Cardiac muscle cell (in vitro differentiated cells and primary cell): ENCODE measurements at regions not wholly inside any gene's neighbourhood (a gene's known extent, or its start where the extent isn't known, plus 50 kb on each side); places are given as distances from the start of the nearest gene placed in this dataset.

ENCODE experiments used
- DNase-seq, 2 donors: peaks; one replicate each; pipeline versions ENCODE4 v3.0.0 to v3.0.0-alpha.2; 2010 to 2017; ENCODE audit warnings: low read depth in 1 of 2, low spot score in 1 of 2
- H3K27ac ChIP-seq: fragments of 200-600 bp; sonication (generic); 2 replicates; pipeline ENCODE4 v1.5.1; 2016
- H3K27me3 ChIP-seq: fragments of 200-600 bp; sonication (generic); 2 replicates; pipeline ENCODE4 v1.6.0; 2016; ENCODE audit warnings: control low read depth
- H3K36me3 ChIP-seq: fragments of 200-600 bp; sonication (generic); 2 replicates; pipeline ENCODE4 v1.5.1; 2016; ENCODE audit warnings: control low read depth
- H3K4me1 ChIP-seq: fragments of 200-600 bp; sonication (generic); 2 replicates; pipeline ENCODE4 v1.8.1; 2017; ENCODE audit warnings: low read depth, mild to moderate bottlenecking, mixed run types
- H3K4me3 ChIP-seq: fragments of 200-600 bp; sonication (generic); 2 replicates; pipeline ENCODE4 v1.5.1; 2016; ENCODE audit warnings: mild to moderate bottlenecking
- H3K9me3 ChIP-seq: fragments of 200-600 bp; sonication (generic); 2 replicates; pipeline ENCODE4 v1.5.1; 2017; ENCODE audit warnings: low read depth, mild to moderate bottlenecking, control low read depth
- CTCF ChIP-seq: IDR thresholded peaks from 2 replicates; pipeline ENCODE4 v1.5.1; 2012; ENCODE audit warnings: low read depth, mild to moderate bottlenecking, low read length

GRCh38 chr6:134741200-134741536 lies 208.7 kb downstream of the ALDH8A1 start:
- TF ChIP-seq CTCF: peak; percentile 9
- peak in 1 of 2 donors; percentile 9 for DNase-seq

GRCh38 chr6:134740473-134741199 lies 209.3 kb downstream of the ALDH8A1 start:
- TF ChIP-seq CTCF: no peak
- no peaks in the 10 kb centered on the region for H3K27me3 ChIP-seq
- H3K4me1 ChIP-seq: peaks cover 7% of the 10 kb centered on the region
- no peak overlapping the region for H3K4me3 ChIP-seq
- no peaks in the 10 kb centered on the region for H3K36me3 ChIP-seq
- no peak overlapping the region for H3K27ac ChIP-seq
- DNase-seq: peak in 1 of 2 donors; percentile 64
- no peaks in the 10 kb centered on the region for H3K9me3 ChIP-seq

More at GRCh38 chr6:134741200-134741536, 208.7 kb downstream of the ALDH8A1 start:
- H3K9me3 ChIP-seq: no peaks in the 10 kb centered on the region
- no peaks in the 10 kb centered on the region for H3K27me3 ChIP-seq
- no peaks in the 10 kb centered on the region for H3K36me3 ChIP-seq
- no peak overlapping the region for H3K27ac ChIP-seq
- H3K4me3 ChIP-seq: no peak overlapping the region
- H3K4me1 ChIP-seq: peaks cover 7% of the 10 kb centered on the region

- no peak for DNase-seq
- H3K4me1 ChIP-seq: peaks cover 7% of the 10 kb centered on the region
- no peak overlapping the region for H3K4me3 ChIP-seq
- TF ChIP-seq CTCF: no peak
- H3K9me3 ChIP-seq: no peaks in the 10 kb centered on the region
- no peaks in the 10 kb centered on the region for H3K27me3 ChIP-seq
- no peak overlapping the region for H3K27ac ChIP-seq
- no peaks in the 10 kb centered on the region for H3K36me3 ChIP-seq
Measured at GRCh38 chr6:134740027-134740373, 209.9 kb downstream of the ALDH8A1 start.

- TF ChIP-seq CTCF: no peak
- peaks cover 7% of the 10 kb centered on the region for H3K4me1 ChIP-seq
- peak in 1 of 2 donors; percentile 53 for DNase-seq
- no peaks in the 10 kb centered on the region for H3K9me3 ChIP-seq
- H3K27me3 ChIP-seq: no peaks in the 10 kb centered on the region
- H3K27ac ChIP-seq: no peak overlapping the region
- no peak overlapping the region for H3K4me3 ChIP-seq
- H3K36me3 ChIP-seq: no peaks in the 10 kb centered on the region
Measured at GRCh38 chr6:134739299-134740026, 210.4 kb downstream of the ALDH8A1 start.

GRCh38 chr6:134738211-134738885 lies 211.6 kb downstream of the ALDH8A1 start:
- H3K36me3 ChIP-seq: no peaks in the 10 kb centered on the region
- H3K4me3 ChIP-seq: no peak overlapping the region
- H3K4me1 ChIP-seq: no peaks in the 10 kb centered on the region
- no peaks in the 10 kb centered on the region for H3K27me3 ChIP-seq
- no peak overlapping the region for H3K27ac ChIP-seq
- no peak for DNase-seq
- H3K9me3 ChIP-seq: no peaks in the 10 kb centered on the region
- no peak for TF ChIP-seq CTCF
